K562 (cell line): ENCODE measurements at regions not wholly inside any gene's neighbourhood (a gene's known extent, or its start where the extent isn't known, plus 50 kb on each side); places are given as distances from the start of the nearest gene placed in this dataset.

Experiments
- ATAC-seq: fragments of 200-7000 bp; cut with Tn5 transposase; 3 replicates; pipeline ENCODE4 v1.9.1; 2020; ENCODE audit warnings: moderate library complexity
- BruUV-seq: library from RNA; stranded (reverse); fragments of 400-500 nt; replicated peaks from 2 replicates; lab custom pipeline; 2021; lab: Mats Ljungman, UMichigan
- CTCF ChIA-PET: fragments of 300-600 bp; formaldehyde crosslinking; extraction: SDS; loops from one replicate; lab custom pipeline; 2021; ENCODE audit warnings: low intra/inter-chr PET ratio; lab: Yijun Ruan, JAX
- POLR2A ChIA-PET: fragments of 300-600, 350-650 bp; sonication (Branson Sonifier 250); formaldehyde crosslinking; extraction: SDS; loops from one replicate; lab custom pipeline; 2021; ENCODE audit warnings: antibody characterized with exemption, inconsistent platforms; lab: Yijun Ruan, JAX
- DNase-seq, 4 experiments: peaks; one replicate each; pipeline versions ENCODE4 v3.0.0 to v3.0.0-alpha.2; 2011 to 2018; ENCODE audit warnings: low spot score in 3 of 4, mixed read lengths in 3 of 4; ENCODE audit errors: extremely low read depth in 1 of 4
- FAIRE-seq: peaks from 2 replicates; lab custom pipeline; 2011; peaks lifted over from hg19 to GRCh38; lab: Jason Lieb, UNC
- H2AFZ ChIP-seq: 2 replicates; pipeline ENCODE4 v1.6.0; 2011; ENCODE audit warnings: low read depth, low read length, control low read depth, inconsistent platforms
- H3K27ac ChIP-seq: fragments of 200-600 bp; 3 replicates; pipeline ENCODE4 v1.8.0; 2011; ENCODE audit warnings: low read depth, mild to moderate bottlenecking, control low read depth, inconsistent platforms, low read length, moderate library complexity, mixed read lengths; ENCODE audit errors: extremely low read depth
- H3K27me3 ChIP-seq, 2 experiments: fragments of 300-600 bp in 1 of 2; 2 replicates in 1 of 2; 3 replicates in 1 of 2; pipeline versions ENCODE4 v1.6.0 to v1.8.0; 2011; ENCODE audit warnings: inconsistent platforms in 2 of 2, low read length in 2 of 2, mild to moderate bottlenecking in 1 of 2, mixed read lengths in 1 of 2, moderate library complexity in 1 of 2; ENCODE audit not compliant: control insufficient read depth in 2 of 2, insufficient read depth in 2 of 2
- H3K36me3 ChIP-seq: fragments of 300-600 bp; 3 replicates; pipeline ENCODE4 v1.8.0; 2011; ENCODE audit warnings: mild to moderate bottlenecking, low read length, inconsistent platforms; ENCODE audit not compliant: control insufficient read depth, insufficient read depth
- H3K4me1 ChIP-seq, 2 experiments: fragments of 200-600 bp in 1 of 2; replicated peaks in 1 of 2; 2 replicates in 1 of 2; 3 replicates in 1 of 2; pipeline versions ENCODE4 v1.5.1 to v1.8.0; 2011; ENCODE audit warnings: inconsistent platforms in 2 of 2, low read length in 2 of 2, mild to moderate bottlenecking in 1 of 2, mixed read lengths in 1 of 2, moderate library complexity in 1 of 2; ENCODE audit not compliant: control insufficient read depth in 2 of 2, insufficient read depth in 2 of 2
- H3K4me2 ChIP-seq: 2 replicates; pipeline ENCODE4 v1.6.1; 2011; ENCODE audit warnings: low read length, control low read depth, inconsistent platforms, mixed read lengths; ENCODE audit not compliant: insufficient read depth
- H3K4me3 ChIP-seq: fragments of 200-600 bp; sonication (generic), shearing (Covaris generic); 2 replicates; pipeline ENCODE4 v1.5.1; 2016; ENCODE audit warnings: control low read depth, inconsistent platforms
- H3K79me2 ChIP-seq: fragments of 200-600 bp; 3 replicates; pipeline ENCODE4 v1.8.0; 2011; ENCODE audit warnings: low read length, inconsistent platforms; ENCODE audit not compliant: control insufficient read depth, insufficient read depth
- H3K9ac ChIP-seq, 2 experiments: 2 replicates each; pipeline versions ENCODE4 v1.6.0 to v1.6.1; 2011; ENCODE audit warnings: low read depth in 2 of 2, low read length in 2 of 2, control low read depth in 1 of 2, inconsistent platforms in 1 of 2, mild to moderate bottlenecking in 1 of 2, mixed read lengths in 1 of 2; ENCODE audit not compliant: insufficient read depth in 1 of 2
- H3K9me1 ChIP-seq: one replicate; pipeline ENCODE4 v1.6.0; 2011; ENCODE audit warnings: inconsistent platforms, mild to moderate bottlenecking, low read length, moderate library complexity; ENCODE audit not compliant: control insufficient read depth, insufficient read depth
- H3K9me3 ChIP-seq: replicated peaks from 2 replicates; pipeline ENCODE4 v1.5.1; 2011; ENCODE audit warnings: low read depth, low read length, inconsistent platforms; ENCODE audit not compliant: control insufficient read depth, insufficient read depth
- H4K20me1 ChIP-seq: replicated peaks from 2 replicates; pipeline ENCODE4 v1.6.1; 2011; ENCODE audit warnings: low read length, inconsistent platforms, mixed read lengths; ENCODE audit not compliant: control insufficient read depth, insufficient read depth
- ARID2 ChIP-seq: fragments of 450-650 bp; IDR thresholded peaks from 2 replicates; pipeline ENCODE4 v1.6.1; 2017; ENCODE audit warnings: antibody characterized with exemption, mild to moderate bottlenecking
- ATF3 ChIP-seq, 2 experiments: fragments of 450-650 bp in 1 of 2; sonication (generic) in 1 of 2; formaldehyde crosslinking in 1 of 2; IDR thresholded peaks in 1 of 2; conservative IDR thresholded peaks in 1 of 2; 2 replicates each; pipeline versions ENCODE4 v1.6.1 to v1.8.1; 2016 to 2023; ENCODE audit warnings: mild to moderate bottlenecking in 2 of 2, moderate library complexity in 2 of 2, inconsistent platforms in 1 of 2, missing genetic modification reagents in 1 of 2
- BMI1 ChIP-seq: fragments of 150-350 bp; IDR thresholded peaks from 2 replicates; pipeline ENCODE4 v1.6.1; 2014; ENCODE audit warnings: low read length
- CSDE1 ChIP-seq, 2 experiments: fragments of 450-650 bp; IDR thresholded peaks; 2 replicates each; pipeline ENCODE4 v1.6.1; 2016; ENCODE audit warnings: mild to moderate bottlenecking in 1 of 2
- CTCF ChIP-seq, 3 experiments: IDR thresholded peaks in 2 of 3; conservative IDR thresholded peaks in 1 of 3; 2 replicates each; pipeline ENCODE4 v1.5.1; 2011 to 2012; ENCODE audit warnings: low read length in 3 of 3, mild to moderate bottlenecking in 3 of 3, control low read depth in 2 of 3, improper control_type of control experiment in 1 of 3, inconsistent platforms in 1 of 3, low read depth in 1 of 3, mixed read lengths in 1 of 3, moderate library complexity in 1 of 3; ENCODE audit not compliant: insufficient read depth in 2 of 3
- FOSL1 ChIP-seq: fragments of 200-800 bp; sonication (Bioruptor generic); conservative IDR thresholded peaks from 2 replicates; pipeline ENCODE4 v1.6.1; 2016; ENCODE audit warnings: missing genetic modification characterization, missing compliant biosample characterization
- FOXK2 ChIP-seq, 2 experiments: fragments of 450-650 bp; IDR thresholded peaks in 1 of 2; conservative IDR thresholded peaks in 1 of 2; 2 replicates each; pipeline ENCODE4 v1.6.1; 2016; ENCODE audit warnings: low read depth in 2 of 2, mild to moderate bottlenecking in 1 of 2
- HDAC8 ChIP-seq: fragments of 450-650 bp; IDR thresholded peaks from 2 replicates; pipeline ENCODE4 v1.6.1; 2016; ENCODE audit warnings: mild to moderate bottlenecking, missing genetic modification characterization, moderate library complexity, missing compliant biosample characterization
- IFI16 ChIP-seq: fragments of 250-450 bp; sonication (Bioruptor Pico); IDR thresholded peaks from 2 replicates; pipeline ENCODE4 v2.1.2; 2022; ENCODE audit warnings: mild to moderate bottlenecking, inconsistent platforms
- JUND ChIP-seq, 2 experiments: IDR thresholded peaks; 2 replicates in 1 of 2; 3 replicates in 1 of 2; pipeline ENCODE4 v1.6.1; 2011; ENCODE audit warnings: borderline replicate concordance in 2 of 2, low read depth in 2 of 2, low read length in 2 of 2, improper control_type of control experiment in 1 of 2, missing biosample characterization in 1 of 2, missing genetic modification characterization in 1 of 2, missing genetic modification reagents in 1 of 2
- MAX ChIP-seq: sonication (generic); formaldehyde crosslinking; IDR thresholded peaks from 2 replicates; pipeline ENCODE4 v1.9.0; 2022; ENCODE audit warnings: mild to moderate bottlenecking, missing genetic modification reagents
- SMC3 ChIP-seq: conservative IDR thresholded peaks from 2 replicates; pipeline ENCODE4 v1.6.1; 2011; ENCODE audit warnings: low read depth, low read length, improper control_type of control experiment; ENCODE audit not compliant: insufficient read depth
- TCF3 ChIP-seq: sonication (generic); formaldehyde crosslinking; IDR thresholded peaks from 2 replicates; pipeline ENCODE4 v1.4.0; 2020; ENCODE audit warnings: mild to moderate bottlenecking, missing genetic modification reagents
- THRAP3 ChIP-seq: fragments of 450-650 bp; IDR thresholded peaks from 2 replicates; pipeline ENCODE4 v1.6.1; 2016; ENCODE audit warnings: mild to moderate bottlenecking, inconsistent platforms, borderline replicate concordance
- USF2 ChIP-seq: sonication (generic); formaldehyde crosslinking; IDR thresholded peaks from 2 replicates; pipeline ENCODE4 v1.5.0; 2020; ENCODE audit warnings: missing genetic modification reagents
- ZFP1 ChIP-seq: fragments of 450-650 bp; formaldehyde crosslinking; IDR thresholded peaks from 2 replicates; pipeline ENCODE4 v1.4.0; 2020; ENCODE audit warnings: mild to moderate bottlenecking, mixed read lengths
- ZNF143 ChIP-seq: sonication (generic); formaldehyde crosslinking; IDR thresholded peaks from 2 replicates; pipeline ENCODE4 v1.9.0; 2022; ENCODE audit warnings: mild to moderate bottlenecking, missing genetic modification reagents
- ZNF41 ChIP-seq: fragments of 250-450 bp; sonication (Bioruptor Pico); conservative IDR thresholded peaks from 2 replicates; pipeline ENCODE4 v1.4.0; 2020; ENCODE audit warnings: mild to moderate bottlenecking
- WGBS: fragments of 100-300 bp; shearing (Covaris generic); methylation state at CpG from one replicate; pipeline ENCODE4 v1.1.6; 2016; ENCODE audit warnings: low coverage, mixed read lengths; ENCODE audit not compliant: insufficient coverage; ENCODE audit errors: missing lambda C conversion rate; 5-methylcytosine and 5-hydroxymethylcytosine counted together
- in situ Hi-C: fragments of 300-500 bp; cut with MboI; formaldehyde crosslinking; loops from 4 replicates; pipeline ENCODE4 v1.15.0; 2018; ENCODE audit warnings: inconsistent platforms, mixed read lengths
- intact Hi-C: fragments of 100-400 bp; cut with micrococcal nuclease; formaldehyde crosslinking; loops from 2 replicates; pipeline ENCODE4 v1.14.2; 2022

- Histone ChIP-seq H4K20me1 (no peaks in the 10 kb centered on the region), H3K27ac (no peak overlapping the region), H3K79me2 (no peaks in the 10 kb centered on the region), H3K9me3 (no peaks in the 10 kb centered on the region), H3K4me2 (no peak overlapping the region), H3K9me1 (no peaks in the 10 kb centered on the region), H3K9ac (no peak overlapping the region; a peak in 1 of 4 replicates), H3K36me3 (no peaks in the 10 kb centered on the region), H2AFZ (peak overlapping the region; percentile 67; the same call in 1 of the 2 replicates), H3K4me1 (no peaks in the 10 kb centered on the region; a peak in 1 of 5 replicates), H3K27me3 (no peaks in the 10 kb centered on the region), H3K4me3 (no peak overlapping the region)
- in situ Hi-C loops: loop anchor here (10.0 kb wide), 1 partner anchor 699 kb away; no protein-coding TSS in a partner anchor
- 13% methylated on average over 7 of the region's 7 CpGs for WGBS
- POLR2A ChIA-PET: no interaction called here
- FAIRE-seq: peak; percentile 89
- CTCF ChIA-PET: interaction anchor here (0.6 to 2.1 kb wide), 3 partner anchors 23 to 702 kb away, joined by 3 to 13 read pairs (median 3); no protein-coding TSS in a partner anchor
- ATAC-seq: peak; percentile 97
- DNase-seq: peak; percentile 37 to 69 (median 44)
- no TSS peak for BruUV-seq
- intact Hi-C loops: loop anchor here (2.0 to 10.0 kb wide), 3 partner anchors 657 to 839 kb away; no protein-coding TSS in a partner anchor
- TF ChIP-seq CTCF (IDR thresholded peaks at IDR 0.05 in 2 of 3, conservative IDR thresholded peaks at IDR 0.05 in 1 of 3; ENCODE audit: insufficient read depth in 2 of 3, low read depth in 1 of 3, low read length in 3 of 3): peak; percentile 50 to 74 (median 65); a peak in 5 of 6 replicates
- TF ChIP-seq MAX (CRISPR knock-in tag): no peak
- peak; percentile 47; the same call in 1 of the 2 replicates for TF ChIP-seq FOSL1 (tag)
- TF ChIP-seq ATF3 (IDR thresholded peaks at IDR 0.05): peak; percentile 52
- TF ChIP-seq ATF3 (CRISPR knock-in tag; conservative IDR thresholded peaks at IDR 0.05): no peak
- no peak for TF ChIP-seq IFI16 (CRISPR knock-in tag)
- no peak for TF ChIP-seq CSDE1 (IDR thresholded peaks at IDR 0.05)
- no peak for TF ChIP-seq ZFP1
- TF ChIP-seq HDAC8 (tag): no peak
- TF ChIP-seq ZNF41 (CRISPR knock-in tag): no peak
- TF ChIP-seq JUND (IDR thresholded peaks at IDR 0.05; ENCODE audit: borderline replicate concordance, low read depth, low read length): no peak
- peak; percentile 43; the same call in 1 of the 3 replicates for TF ChIP-seq JUND (tag; IDR thresholded peaks at IDR 0.05; ENCODE audit: borderline replicate concordance, low read depth, low read length)
- TF ChIP-seq THRAP3: no peak
- no peak for TF ChIP-seq USF2 (CRISPR knock-in tag)
- peak in 1 of 2 experiments; percentile 25; a peak in 1 of 4 replicates for TF ChIP-seq FOXK2 (conservative IDR thresholded peaks at IDR 0.05 in 1 of 2, IDR thresholded peaks at IDR 0.05 in 1 of 2; ENCODE audit: low read depth in 2 of 2)
- TF ChIP-seq ZNF143 (CRISPR knock-in tag): no peak
- no peak for TF ChIP-seq BMI1
- TF ChIP-seq TCF3 (CRISPR knock-in tag): no peak
- 0 out of 2 replicates have a peak, but pooled peaks have one; percentile 13 for TF ChIP-seq ARID2
- TF ChIP-seq SMC3: peak; percentile 53
Observed at GRCh38 chrX:130975947-130976346, 72.9 kb upstream of the ENOX2 start.
